Islet precursor cell (in vitro differentiated cells): ENCODE measurements at regions not wholly inside any gene's neighbourhood (a gene's known extent, or its start where the extent isn't known, plus 50 kb on each side); places are given as distances from the start of the nearest gene placed in this dataset.

Source experiments
- DNase-seq: peaks from one replicate; pipeline ENCODE4 v3.0.0-alpha.2; 2018

- DNase-seq: no peak
These were observed 523.1 kb upstream of the ID2 start for GRCh38 chr2:8158711-8159110.

- peak; percentile 82 for DNase-seq
These were observed 522.5 kb upstream of the ID2 start for GRCh38 chr2:8159211-8159965.

GRCh38 chr2:8159966-8160603 is 521.8 kb upstream of the ID2 start:
- no peak for DNase-seq

GRCh38 chr2:8160959-8161358 is 520.9 kb upstream of the ID2 start:
- no peak for DNase-seq

- DNase-seq: no peak
These were observed 519.3 kb upstream of the ID2 start for GRCh38 chr2:8162552-8162951.

- DNase-seq: no peak
These were observed 516.3 kb upstream of the ID2 start for GRCh38 chr2:8165550-8165949.

GRCh38 chr2:8168022-8168717 is 513.7 kb upstream of the ID2 start:
- DNase-seq: no peak

GRCh38 chr2:8168876-8169424 is 512.9 kb upstream of the ID2 start:
- DNase-seq: no peak

- DNase-seq: no peak
These were observed 512.4 kb upstream of the ID2 start for GRCh38 chr2:8169443-8169842.

- no peak for DNase-seq
These were observed 511.1 kb upstream of the ID2 start for GRCh38 chr2:8170552-8171327.

GRCh38 chr2:8171608-8172007 is 510.2 kb upstream of the ID2 start:
- DNase-seq: no peak

GRCh38 chr2:8172661-8173060 is 509.2 kb upstream of the ID2 start:
- no peak for DNase-seq

- DNase-seq: no peak
These were observed 507.1 kb upstream of the ID2 start for GRCh38 chr2:8174641-8175257.

- DNase-seq: no peak
These were observed 505.0 kb upstream of the ID2 start for GRCh38 chr2:8176887-8177286.

GRCh38 chr2:8177566-8177965 is 504.3 kb upstream of the ID2 start:
- no peak for DNase-seq

- no peak for DNase-seq
These were observed 502.9 kb upstream of the ID2 start for GRCh38 chr2:8178911-8179310.

- no peak for DNase-seq
These were observed 492.5 kb upstream of the ID2 start for GRCh38 chr2:8189316-8189715.

- DNase-seq: no peak
These were observed 491.6 kb upstream of the ID2 start for GRCh38 chr2:8190279-8190678.

- no peak for DNase-seq
These were observed 490.4 kb upstream of the ID2 start for GRCh38 chr2:8191427-8191826.

- no peak for DNase-seq
These were observed 488.7 kb upstream of the ID2 start for GRCh38 chr2:8193146-8193545.

GRCh38 chr2:8193686-8194615 is 487.9 kb upstream of the ID2 start:
- peak; percentile 51 for DNase-seq
